Liver (tissue), 8 donors: ENCODE measurements at regions not wholly inside any gene's neighbourhood (a gene's known extent, or its start where the extent isn't known, plus 50 kb on each side); places are given as distances from the start of the nearest gene placed in this dataset.

Experiments
- DNase-seq: peaks from one replicate; pipeline ENCODE4 v3.0.0-alpha.2; 2017; ENCODE audit warnings: low spot score
- H3K27ac ChIP-seq, 2 donors: one replicate each; pipeline ENCODE4 v1.7.0; 2013; ENCODE audit warnings: inconsistent platforms in 2 of 2, low read length in 2 of 2, control low read depth in 1 of 2, low read depth in 1 of 2, mild to moderate bottlenecking in 1 of 2
- H3K27me3 ChIP-seq, 4 donors: one replicate each; pipeline versions ENCODE4 v1.6.1 to v1.7.0; 2013; ENCODE audit warnings: low read length in 3 of 4, inconsistent platforms in 1 of 4, mild to moderate bottlenecking in 1 of 4, moderate library complexity in 1 of 4; ENCODE audit not compliant: control insufficient read depth in 4 of 4, insufficient read depth in 4 of 4
- H3K36me3 ChIP-seq, 4 donors: one replicate each; pipeline versions ENCODE4 v1.6.1 to v1.7.0; 2013; ENCODE audit warnings: low read length in 3 of 4, mild to moderate bottlenecking in 3 of 4, low read depth in 1 of 4, moderate library complexity in 1 of 4; ENCODE audit not compliant: control insufficient read depth in 4 of 4, insufficient read depth in 3 of 4
- H3K4me1 ChIP-seq, 4 donors: one replicate each; pipeline versions ENCODE4 v1.6.1 to v1.7.0; 2013; ENCODE audit warnings: low read length in 3 of 4, mild to moderate bottlenecking in 3 of 4, moderate library complexity in 1 of 4; ENCODE audit not compliant: control insufficient read depth in 4 of 4, insufficient read depth in 4 of 4
- H3K4me3 ChIP-seq, 3 donors: one replicate each; pipeline versions ENCODE4 v1.6.1 to v1.7.0; 2013; ENCODE audit warnings: low read length in 3 of 3, control low read depth in 1 of 3, low read depth in 1 of 3, mild to moderate bottlenecking in 1 of 3
- H3K9ac ChIP-seq, 2 donors: one replicate each; pipeline ENCODE4 v1.7.0; 2013; ENCODE audit warnings: low read length in 2 of 2, mild to moderate bottlenecking in 2 of 2, moderate library complexity in 2 of 2, control low read depth in 1 of 2, low read depth in 1 of 2
- H3K9me3 ChIP-seq, 4 donors: one replicate each; pipeline versions ENCODE4 v1.6.1 to v1.7.0; 2013; ENCODE audit warnings: low read length in 3 of 4; ENCODE audit not compliant: control insufficient read depth in 4 of 4
- CTCF ChIP-seq: fragments of 150-350 bp; IDR thresholded peaks from 2 replicates; pipeline ENCODE4 v1.5.1; 2017; ENCODE audit warnings: improper control_type of control experiment, low read depth, low read length; ENCODE audit not compliant: missing input control
- EGR1 ChIP-seq, 2 donors: IDR thresholded peaks; 2 replicates each; pipeline ENCODE4 v1.6.1; 2016 to 2018; ENCODE audit warnings: antibody characterized with exemption in 2 of 2, low read depth in 2 of 2
- FOXA1 ChIP-seq: IDR thresholded peaks from 2 replicates; pipeline ENCODE4 v1.6.1; 2016; ENCODE audit warnings: antibody characterized with exemption
- FOXA2 ChIP-seq: IDR thresholded peaks from 2 replicates; pipeline ENCODE4 v1.6.1; 2016; ENCODE audit warnings: antibody characterized with exemption
- GABPA ChIP-seq, 2 donors: IDR thresholded peaks in 1 of 2; conservative IDR thresholded peaks in 1 of 2; 2 replicates each; pipeline ENCODE4 v1.6.1; 2016; ENCODE audit warnings: antibody characterized with exemption in 2 of 2, mild to moderate bottlenecking in 1 of 2, moderate library complexity in 1 of 2
- HNF4A ChIP-seq, 2 donors: conservative IDR thresholded peaks; 2 replicates each; pipeline ENCODE4 v1.6.1; 2016; ENCODE audit warnings: antibody characterized with exemption in 2 of 2, mild to moderate bottlenecking in 2 of 2
- HNF4G ChIP-seq: IDR thresholded peaks from 2 replicates; pipeline ENCODE4 v1.6.1; 2016; ENCODE audit warnings: antibody characterized with exemption
- JUND ChIP-seq, 2 donors: IDR thresholded peaks; 2 replicates each; pipeline ENCODE4 v1.6.1; 2016; ENCODE audit warnings: antibody characterized with exemption in 2 of 2
- NR2F2 ChIP-seq: IDR thresholded peaks from 2 replicates; pipeline ENCODE4 v1.6.1; 2016; ENCODE audit warnings: antibody characterized with exemption
- RAD21 ChIP-seq, 2 donors: IDR thresholded peaks; 2 replicates each; pipeline ENCODE4 v1.6.1; 2016; ENCODE audit warnings: antibody characterized with exemption in 2 of 2, mild to moderate bottlenecking in 2 of 2
- REST ChIP-seq: IDR thresholded peaks from 2 replicates; pipeline ENCODE4 v1.6.1; 2016; ENCODE audit warnings: antibody characterized with exemption, mild to moderate bottlenecking
- RXRA ChIP-seq, 2 donors: IDR thresholded peaks; 2 replicates each; pipeline ENCODE4 v1.6.1; 2017 to 2018; ENCODE audit warnings: antibody characterized with exemption in 2 of 2, mild to moderate bottlenecking in 1 of 2
- SP1 ChIP-seq: IDR thresholded peaks from 2 replicates; pipeline ENCODE4 v1.6.1; 2018; ENCODE audit warnings: antibody characterized with exemption, mild to moderate bottlenecking
- TAF1 ChIP-seq: conservative IDR thresholded peaks from 2 replicates; pipeline ENCODE4 v1.6.1; 2016; ENCODE audit warnings: antibody characterized with exemption, mild to moderate bottlenecking
- ZBTB33 ChIP-seq: IDR thresholded peaks from 2 replicates; pipeline ENCODE4 v1.6.1; 2016; ENCODE audit warnings: antibody characterized with exemption
- WGBS: extraction: QIAGEN DNeasy Blood & Tissue Kit; methylation state at CpG from one replicate; pipeline ENCODE4 v1.1.7; 2013; 5-methylcytosine and 5-hydroxymethylcytosine counted together
- TF ChIP-seq, protein P1 (sequence below): IDR thresholded peaks from 2 replicates; pipeline ENCODE4 v1.6.1; 2016; ENCODE audit warnings: antibody characterized with exemption
- donor health status: healthy.
- donor health status: healthy.
- donor health status: healthy.
- donor health status: healthy.
- donor health status: healthy.

- WGBS, result 35% methylated on average over 6 of the region's 6 CpGs
- no peak overlapping the region for H3K27ac ChIP-seq
- H3K27me3 ChIP-seq, result no peaks in the 10 kb centered on the region
- H3K36me3 ChIP-seq, result no peaks in the 10 kb centered on the region
- no peak for TF ChIP-seq CTCF
- TF ChIP-seq RAD21 (IDR thresholded peaks at IDR 0.05), result no peak
- no peak for TF ChIP-seq REST
- no peak for TF ChIP-seq NR2F2
- no peak for TF ChIP-seq EGR1 (IDR thresholded peaks at IDR 0.05; ENCODE audit: low read depth in 2 of 2)
- TF ChIP-seq SP1, result no peak
- TF ChIP-seq TAF1, result no peak
- TF ChIP-seq ZBTB33, result no peak
- TF ChIP-seq HNF4A (conservative IDR thresholded peaks at IDR 0.05), result no peak
- TF ChIP-seq RXRA (IDR thresholded peaks at IDR 0.05), result no peak
- no peak for TF ChIP-seq FOXA2
- DNase-seq, result no peak
- no peak overlapping the region for H3K9ac ChIP-seq
- H3K9me3 ChIP-seq, result no peaks in the 10 kb centered on the region
- no peaks in the 10 kb centered on the region for H3K4me1 ChIP-seq
- H3K4me3 ChIP-seq, result no peak overlapping the region
Observed at GRCh38 chr5:158273035-158273434, 414.1 kb upstream of the CLINT1 start.

DNA sequence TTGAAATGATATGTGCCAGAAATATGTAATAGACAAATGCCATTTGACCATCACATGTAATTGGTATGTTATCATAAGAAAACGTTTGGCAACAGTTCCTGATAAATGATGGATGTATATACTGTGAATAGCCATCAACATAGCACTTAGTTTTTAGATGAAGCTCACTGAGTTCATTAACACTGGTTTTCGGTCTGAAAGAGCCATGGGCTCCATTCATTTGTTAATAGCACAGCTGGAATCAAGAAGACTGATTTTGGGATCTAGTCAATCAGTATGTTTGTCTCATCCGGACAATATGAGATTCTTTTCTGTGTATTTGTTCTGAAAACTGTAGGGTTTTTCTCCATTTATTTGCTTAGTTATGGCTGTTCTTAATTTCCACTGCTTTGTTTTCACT, 413.5 kb upstream of the CLINT1 start:
- no peak overlapping the region for H3K4me3 ChIP-seq
- no peaks in the 10 kb centered on the region for H3K9me3 ChIP-seq
- H3K36me3 ChIP-seq, result no peaks in the 10 kb centered on the region
- H3K27ac ChIP-seq, result no peak overlapping the region
- no peak overlapping the region for H3K9ac ChIP-seq
- no peaks in the 10 kb centered on the region for H3K4me1 ChIP-seq
- WGBS, result 67% methylated on average over 3 of the region's 3 CpGs
- no peak for TF ChIP-seq RAD21 (IDR thresholded peaks at IDR 0.05)
- no peak for TF ChIP-seq HNF4A (conservative IDR thresholded peaks at IDR 0.05)
- no peak for TF ChIP-seq GABPA (IDR thresholded peaks at IDR 0.05 in 1 of 2, conservative IDR thresholded peaks at IDR 0.05 in 1 of 2)
- TF ChIP-seq SP1, result no peak
- no peak for TF ChIP-seq RXRA (IDR thresholded peaks at IDR 0.05)
- no peak for TF ChIP-seq JUND (IDR thresholded peaks at IDR 0.05)
- no peak for TF ChIP-seq CTCF
- TF ChIP-seq ZBTB33, result no peak
- no peak for TF ChIP-seq NR2F2
- TF ChIP-seq TAF1, result no peak
- no peak for TF ChIP-seq REST
- TF ChIP-seq HNF4G, result no peak
- no peak for TF ChIP-seq EGR1 (IDR thresholded peaks at IDR 0.05; ENCODE audit: low read depth in 2 of 2)
- no peak for TF ChIP-seq FOXA1
- TF ChIP-seq, protein P1, sequence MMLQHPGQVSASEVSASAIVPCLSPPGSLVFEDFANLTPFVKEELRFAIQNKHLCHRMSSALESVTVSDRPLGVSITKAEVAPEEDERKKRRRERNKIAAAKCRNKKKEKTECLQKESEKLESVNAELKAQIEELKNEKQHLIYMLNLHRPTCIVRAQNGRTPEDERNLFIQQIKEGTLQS, result no peak
- no peak for TF ChIP-seq FOXA2
- DNase-seq, result no peak
- H3K27me3 ChIP-seq, result no peaks in the 10 kb centered on the region
